SHP77 (cell line): ENCODE measurements at regions not wholly inside any gene's neighbourhood (a gene's known extent, or its start where the extent isn't known, plus 50 kb on each side); places are given as distances from the start of the nearest gene placed in this dataset.

Source experiments
- DNase-seq, 2 experiments: peaks; one replicate each; lab custom pipeline; 2025; lab: John Stamatoyannopoulos, UW

- DNase-seq = no peak
These were observed 476.7 kb upstream of the CCDC179 start for GRCh38 chr11:23336961-23337360.

- no peak for DNase-seq
These were observed 493.3 kb upstream of the CCDC179 start for GRCh38 chr11:23353611-23354010.

GRCh38 chr11:23359297-23359696 lies 499.0 kb upstream of the CCDC179 start:
- no peak for DNase-seq

GRCh38 chr11:23364076-23364475 lies 503.8 kb upstream of the CCDC179 start:
- DNase-seq = no peak

- DNase-seq = no peak
These were observed 510.5 kb upstream of the CCDC179 start for GRCh38 chr11:23370580-23371275.

- no peak for DNase-seq
These were observed 517.6 kb upstream of the CCDC179 start for GRCh38 chr11:23377909-23378308.

GRCh38 chr11:23391031-23391430 lies 530.8 kb upstream of the CCDC179 start:
- DNase-seq = no peak

- no peak for DNase-seq
These were observed 537.8 kb upstream of the CCDC179 start for GRCh38 chr11:23398052-23398451.

- DNase-seq = no peak
These were observed 539.7 kb upstream of the CCDC179 start for GRCh38 chr11:23399995-23400394.

GRCh38 chr11:23403210-23404185 lies 543.2 kb upstream of the CCDC179 start:
- DNase-seq = no peak

GRCh38 chr11:23404225-23405160 lies 544.2 kb upstream of the CCDC179 start:
- no peak for DNase-seq

- no peak for DNase-seq
These were observed 545.2 kb upstream of the CCDC179 start for GRCh38 chr11:23405350-23405937.

- DNase-seq = no peak
These were observed 546.0 kb upstream of the CCDC179 start for GRCh38 chr11:23406131-23406819.

- no peak for DNase-seq
These were observed 552.8 kb upstream of the CCDC179 start for GRCh38 chr11:23413057-23413456.

- no peak for DNase-seq
These were observed 562.8 kb upstream of the CCDC179 start for GRCh38 chr11:23423104-23423503.

GRCh38 chr11:23423656-23424055 lies 563.4 kb upstream of the CCDC179 start:
- no peak for DNase-seq

- no peak for DNase-seq
These were observed 565.1 kb upstream of the CCDC179 start for GRCh38 chr11:23425381-23425780.

GRCh38 chr11:23429569-23429968 lies 569.3 kb upstream of the CCDC179 start:
- DNase-seq = no peak

GRCh38 chr11:23453522-23453921 lies 593.2 kb upstream of the CCDC179 start:
- DNase-seq = no peak

- DNase-seq = no peak
These were observed 595.1 kb upstream of the CCDC179 start for GRCh38 chr11:23455321-23455891.

GRCh38 chr11:23457641-23458040 lies 597.4 kb upstream of the CCDC179 start:
- DNase-seq = no peak
